SK-N-SH treated with all-trans-retinoic acid at 6 μM for 48 hours (cell line): ENCODE measurements at regions not wholly inside any gene's neighbourhood (a gene's known extent, or its start where the extent isn't known, plus 50 kb on each side); places are given as distances from the start of the nearest gene placed in this dataset.

Source experiments
- ATAC-seq: fragments of 200-7000 bp; cut with Tn5 transposase; 3 replicates; pipeline ENCODE4 v1.9.1; 2020; ENCODE audit warnings: mild to moderate bottlenecking, moderate library complexity
- ARNTL ChIP-seq: fragments of 450-650 bp; formaldehyde crosslinking; IDR thresholded peaks from 2 replicates; pipeline ENCODE4 v1.5.0; 2020; ENCODE audit warnings: low read depth, mild to moderate bottlenecking, moderate library complexity, borderline replicate concordance
- BACH2 ChIP-seq: fragments of 250-450 bp; sonication (Bioruptor Pico); IDR thresholded peaks from 2 replicates; pipeline ENCODE4 v1.9.0; 2021; ENCODE audit warnings: mild to moderate bottlenecking, borderline replicate concordance
- CREB5 ChIP-seq: fragments of 250-450 bp; sonication (Bioruptor Pico); IDR thresholded peaks from 2 replicates; pipeline ENCODE4 v1.5.1; 2020; ENCODE audit warnings: low read depth, mild to moderate bottlenecking, moderate library complexity
- CSDC2 ChIP-seq: fragments of 250-450 bp; sonication (Bioruptor Pico); IDR thresholded peaks from 2 replicates; pipeline ENCODE4 v1.5.0; 2020; ENCODE audit warnings: mild to moderate bottlenecking, moderate library complexity
- ESRRG ChIP-seq: fragments of 250-450 bp; sonication (Bioruptor Pico); IDR thresholded peaks from 2 replicates; pipeline ENCODE4 v1.6.1; 2021; ENCODE audit warnings: mild to moderate bottlenecking
- GLIS3 ChIP-seq: fragments of 250-450 bp; sonication (Bioruptor Pico); IDR thresholded peaks from 2 replicates; pipeline ENCODE4 v1.5.0; 2020; ENCODE audit warnings: mild to moderate bottlenecking, moderate library complexity
- ISL1 ChIP-seq: fragments of 250-450 bp; sonication (Bioruptor Pico); IDR thresholded peaks from 2 replicates; pipeline ENCODE4 v2.1.2; 2022; ENCODE audit warnings: mild to moderate bottlenecking, moderate library complexity
- OSR1 ChIP-seq: fragments of 250-450 bp; sonication (Bioruptor Pico); IDR thresholded peaks from 2 replicates; pipeline ENCODE4 v1.8.0; 2022; ENCODE audit warnings: moderate library complexity, mild to moderate bottlenecking, inconsistent platforms
- PATZ1 ChIP-seq: fragments of 250-450 bp; sonication (Bioruptor Pico); IDR thresholded peaks from 2 replicates; pipeline ENCODE4 v1.8.0; 2020; ENCODE audit warnings: mild to moderate bottlenecking, moderate library complexity, borderline replicate concordance
- POU6F1 ChIP-seq: fragments of 250-450 bp; sonication (Bioruptor Pico); IDR thresholded peaks from 2 replicates; pipeline ENCODE4 v1.8.0; 2021; ENCODE audit warnings: low read depth, mild to moderate bottlenecking, moderate library complexity, borderline replicate concordance
- PPARA ChIP-seq: fragments of 250-450 bp; sonication (Bioruptor Pico); IDR thresholded peaks from 2 replicates; pipeline ENCODE4 v1.5.0; 2020; ENCODE audit warnings: mild to moderate bottlenecking, borderline replicate concordance
- SNAI2 ChIP-seq: fragments of 250-450 bp; sonication (Bioruptor Pico); IDR thresholded peaks from 2 replicates; pipeline ENCODE4 v1.5.0; 2020; ENCODE audit warnings: mild to moderate bottlenecking, moderate library complexity
- TCF4 ChIP-seq: fragments of 250-450 bp; sonication (Bioruptor Pico); IDR thresholded peaks from 2 replicates; pipeline ENCODE4 v1.8.0; 2021; ENCODE audit warnings: mild to moderate bottlenecking, moderate library complexity, borderline replicate concordance
- TOX ChIP-seq: fragments of 250-450 bp; sonication (Bioruptor Pico); IDR thresholded peaks from 2 replicates; pipeline ENCODE4 v1.8.0; 2021; ENCODE audit warnings: mild to moderate bottlenecking, moderate library complexity, borderline replicate concordance
- TSHZ2 ChIP-seq: fragments of 250-450 bp; sonication (Bioruptor Pico); IDR thresholded peaks from 2 replicates; pipeline ENCODE4 v1.5.0; 2020; ENCODE audit warnings: mild to moderate bottlenecking, moderate library complexity
- ZC3H10 ChIP-seq: fragments of 250-450 bp; sonication (Bioruptor Pico); IDR thresholded peaks from 2 replicates; pipeline ENCODE4 v1.5.1; 2021; ENCODE audit warnings: mild to moderate bottlenecking, moderate library complexity
- ZFP3 ChIP-seq: fragments of 250-450 bp; sonication (Bioruptor Pico); IDR thresholded peaks from 2 replicates; pipeline ENCODE4 v1.5.0; 2020; ENCODE audit warnings: mild to moderate bottlenecking, moderate library complexity
- ZFP30 ChIP-seq: fragments of 450-650 bp; formaldehyde crosslinking; IDR thresholded peaks from 2 replicates; pipeline ENCODE4 v1.5.0; 2022; ENCODE audit warnings: mild to moderate bottlenecking, moderate library complexity
- ZNF565 ChIP-seq: fragments of 450-650 bp; formaldehyde crosslinking; conservative IDR thresholded peaks from 2 replicates; pipeline ENCODE4 v1.5.0; 2020; ENCODE audit warnings: low read depth, mild to moderate bottlenecking, moderate library complexity
- ZNF70 ChIP-seq: fragments of 450-650 bp; formaldehyde crosslinking; IDR thresholded peaks from 2 replicates; pipeline ENCODE4 v1.5.0; 2020; ENCODE audit warnings: mild to moderate bottlenecking, moderate library complexity
- ZNF8 ChIP-seq: fragments of 450-650 bp; formaldehyde crosslinking; IDR thresholded peaks from 2 replicates; pipeline ENCODE4 v1.5.0; 2020; ENCODE audit warnings: mild to moderate bottlenecking, moderate library complexity

- TF ChIP-seq ESRRG (CRISPR knock-in tag) (no peak), ZFP30 (CRISPR knock-in tag) (no peak)
Observed at GRCh38 chr5:5570646-5571045, 148.2 kb downstream of the ICE1 start (continued).

- ATAC-seq: no peak
- TF ChIP-seq PPARA (CRISPR knock-in tag): no peak
- TF ChIP-seq CSDC2 (CRISPR knock-in tag): no peak
- TF ChIP-seq BACH2 (CRISPR knock-in tag): no peak
- no peak for TF ChIP-seq ISL1
- TF ChIP-seq GLIS3 (CRISPR knock-in tag): no peak
- no peak for TF ChIP-seq ZFP30 (CRISPR knock-in tag)
- TF ChIP-seq TCF4 (CRISPR knock-in tag): no peak
- no peak for TF ChIP-seq SNAI2 (CRISPR knock-in tag)
- no peak for TF ChIP-seq ZNF8 (CRISPR knock-in tag)
- TF ChIP-seq TOX (CRISPR knock-in tag): no peak
- no peak for TF ChIP-seq POU6F1 (CRISPR knock-in tag)
- no peak for TF ChIP-seq OSR1 (CRISPR knock-in tag)
- no peak for TF ChIP-seq ESRRG (CRISPR knock-in tag)
- no peak for TF ChIP-seq ZFP3 (CRISPR knock-in tag)
- no peak for TF ChIP-seq CREB5 (CRISPR knock-in tag)
- TF ChIP-seq ZC3H10: no peak
- TF ChIP-seq ZNF565: no peak
- no peak for TF ChIP-seq ZNF70 (CRISPR knock-in tag)
- no peak for TF ChIP-seq TSHZ2 (CRISPR knock-in tag)
- TF ChIP-seq ARNTL (CRISPR knock-in tag): no peak
Observed at GRCh38 chr5:5564898-5565297, 142.4 kb downstream of the ICE1 start.

- ATAC-seq: no peak
Observed at GRCh38 chr5:5560016-5560415, 137.5 kb downstream of the ICE1 start.

GRCh38 chr5:5558638-5559527 lies 136.4 kb downstream of the ICE1 start:
- ATAC-seq: no peak
- TF ChIP-seq POU6F1 (CRISPR knock-in tag): no peak
- no peak for TF ChIP-seq CSDC2 (CRISPR knock-in tag)
- no peak for TF ChIP-seq PATZ1 (CRISPR knock-in tag)
- no peak for TF ChIP-seq OSR1 (CRISPR knock-in tag)
- no peak for TF ChIP-seq TSHZ2 (CRISPR knock-in tag)
- TF ChIP-seq ZNF565: no peak
- no peak for TF ChIP-seq TOX (CRISPR knock-in tag)
- TF ChIP-seq CREB5 (CRISPR knock-in tag): no peak

More at GRCh38 chr5:5560016-5560415, 137.5 kb downstream of the ICE1 start:
- TF ChIP-seq ARNTL (CRISPR knock-in tag): no peak
- TF ChIP-seq ZNF8 (CRISPR knock-in tag): peak; percentile 36; the same call in 1 of the 2 replicates
- TF ChIP-seq TCF4 (CRISPR knock-in tag): no peak
- TF ChIP-seq ESRRG (CRISPR knock-in tag): no peak
